Lower leg skin (tissue), 4 donors: ENCODE measurements at regions not wholly inside any gene's neighbourhood (a gene's known extent, or its start where the extent isn't known, plus 50 kb on each side); places are given as distances from the start of the nearest gene placed in this dataset.

Source experiments
- DNase-seq, 2 donors: peaks; one replicate each; pipeline ENCODE4 v3.0.0-alpha.2; 2019; ENCODE audit warnings: low spot score in 2 of 2
- H3K4me3 ChIP-seq: fragments of 200-600 bp; sonication (generic); 2 replicates; pipeline ENCODE4 v1.5.1; 2017; ENCODE audit warnings: mild to moderate bottlenecking, low read depth; ENCODE audit not compliant: poor library complexity, severe bottlenecking
- CTCF ChIP-seq, 3 donors: fragments of 450-650 bp; IDR thresholded peaks; one replicate each; pipeline ENCODE4 v1.5.1; 2016; ENCODE audit warnings: antibody characterized with exemption in 3 of 3, mild to moderate bottlenecking in 3 of 3, moderate library complexity in 2 of 3
- POLR2A ChIP-seq, 2 donors: fragments of 450-650 bp; IDR thresholded peaks; one replicate each; pipeline ENCODE4 v1.6.1; 2016 to 2017; ENCODE audit warnings: antibody characterized with exemption in 2 of 2, mild to moderate bottlenecking in 1 of 2, moderate library complexity in 1 of 2
- WGBS, 2 donors: methylation state at CpG; one replicate each; pipeline ENCODE4 v1.1.5; 2018; 5-methylcytosine and 5-hydroxymethylcytosine counted together
- intact Hi-C: fragments of 100-400 bp; cut with DNase I; formaldehyde crosslinking; loops from one replicate; pipeline ENCODE4 v1.15.0; 2023; ENCODE audit warnings: low total_unique reads

GRCh38 chr16:55154956-55155355 lies 169.0 kb upstream of the IRX6 start:
- H3K4me3 ChIP-seq: no peak overlapping the region
- no peak for DNase-seq
- intact Hi-C loops: no loop called here
- TF ChIP-seq POLR2A (IDR thresholded peaks at IDR 0.05) (no peak), CTCF (IDR thresholded peaks at IDR 0.05) (no peak)

- no peak for DNase-seq
- TF ChIP-seq CTCF (IDR thresholded peaks at IDR 0.05) (no peak), POLR2A (IDR thresholded peaks at IDR 0.05) (no peak)
- WGBS, 2 donors: 87 to 97% methylated on average over 9 of the region's 9 CpGs
- no peak overlapping the region for H3K4me3 ChIP-seq
- intact Hi-C loops: no loop called here
Measured at GRCh38 chr16:55155815-55156214, 168.2 kb upstream of the IRX6 start.

- no peak for DNase-seq
- intact Hi-C loops: no loop called here
- no peak overlapping the region for H3K4me3 ChIP-seq
- WGBS, 2 donors: 88 to 89% methylated on average over 9 of the region's 9 CpGs
- TF ChIP-seq CTCF (IDR thresholded peaks at IDR 0.05) (no peak), POLR2A (IDR thresholded peaks at IDR 0.05) (no peak)
Measured at GRCh38 chr16:55169780-55170179, 154.2 kb upstream of the IRX6 start.

- H3K4me3 ChIP-seq: no peak overlapping the region
- 86 to 87% methylated on average over 2 of the region's 2 CpGs for WGBS, 2 donors
- TF ChIP-seq CTCF (IDR thresholded peaks at IDR 0.05) (no peak), POLR2A (IDR thresholded peaks at IDR 0.05) (no peak)
- peak in 1 of 2 donors; percentile 4 for DNase-seq
- intact Hi-C loops: no loop called here
Measured at GRCh38 chr16:55171241-55171640, 152.8 kb upstream of the IRX6 start.

GRCh38 chr16:55175389-55175788 lies 148.6 kb upstream of the IRX6 start:
- peak in 1 of 2 donors; percentile 46 for DNase-seq
- no peak overlapping the region for H3K4me3 ChIP-seq
- TF ChIP-seq POLR2A (IDR thresholded peaks at IDR 0.05) (no peak), CTCF (IDR thresholded peaks at IDR 0.05) (no peak)
- intact Hi-C loops: no loop called here
- 70 to 72% methylated on average over 6 of the region's 6 CpGs for WGBS, 2 donors

- intact Hi-C loops: no loop called here
- DNase-seq: peak in 1 of 2 donors; percentile 54
- TF ChIP-seq CTCF (IDR thresholded peaks at IDR 0.05): no peak
- TF ChIP-seq POLR2A (IDR thresholded peaks at IDR 0.05): no peak
- no peak overlapping the region for H3K4me3 ChIP-seq
- 63 to 77% methylated on average over 3 of the region's 3 CpGs for WGBS, 2 donors
Measured at GRCh38 chr16:55176901-55177300, 147.1 kb upstream of the IRX6 start.
